ENCODE measurements at regions not wholly inside any gene's neighbourhood (a gene's known extent, or its start where the extent isn't known, plus 50 kb on each side); places are given as distances from the start of the nearest gene placed in this dataset.
"Not testable (repeated sequence)": the region's sequence is repeated elsewhere in the genome, so short reads cannot be mapped to it uniquely, and the experiment has no call there.

DNA sequence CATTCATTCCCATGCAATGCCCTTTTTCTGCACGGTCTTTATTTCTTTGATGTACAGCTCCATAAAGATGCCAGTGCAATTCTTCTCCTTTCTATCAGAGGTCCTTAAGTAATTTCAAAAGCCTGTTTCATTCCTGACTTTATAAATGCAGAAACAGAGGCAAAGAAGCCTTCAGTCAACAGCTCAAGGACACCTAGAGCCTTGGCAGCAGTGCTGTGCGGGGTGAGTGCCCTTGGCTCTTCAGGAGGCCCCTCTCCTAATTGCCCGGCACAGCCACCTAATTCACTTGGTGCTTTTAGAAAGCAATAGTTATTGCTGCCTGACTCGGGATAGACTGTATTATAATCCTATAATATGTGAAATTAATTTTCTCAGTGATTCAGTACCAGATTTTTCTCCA is 169.6 kb upstream of the KLF6 start:
- CTCF ChIA-PET: interaction anchor here in 1 of 2 donors (0.7 kb wide), 1 partner anchor 169 kb away, joined by 10 read pairs; no protein-coding TSS in a partner anchor
- WGBS (ENCODE audit: insufficient coverage): 86% methylated on average over 1 of the region's 4 CpGs
- no peak overlapping the region for H3K4me3 Mint-ChIP-seq
- POLR2A ChIA-PET: interaction anchor here in 1 of 2 donors (1.1 kb wide), 1 partner anchor 15 kb away, joined by 4 read pairs; no protein-coding TSS in a partner anchor
- no peaks in the 10 kb centered on the region for H3K27me3 Mint-ChIP-seq
- DNase-seq (no peak), ATAC-seq (replicated peaks in 1 of 4) (no peak)
- H3K9me3 Mint-ChIP-seq: peaks cover 0 to 6% (median 0%) of the 10 kb centered on the region in 3 donors
- Histone ChIP-seq H3K4me1 (ENCODE audit: control insufficient read depth in 1 of 2, extremely low read depth in 1 of 2, insufficient read depth in 2 of 2, low read length in 2 of 2) (peaks cover 2 to 18% of the 10 kb centered on the region in 2 experiments), H3K27ac (ENCODE audit: low read length) (no peak overlapping the region), H3K9me3 (no peaks in the 10 kb centered on the region), H3K36me3 (ENCODE audit: control insufficient read depth in 2 of 2, extremely low read depth in 1 of 2, insufficient read depth in 1 of 2, low read length in 1 of 2) (no peaks in the 10 kb centered on the region), H3K4me3 (ENCODE audit: control insufficient read depth in 1 of 2, extremely low read depth in 1 of 2, low read length in 1 of 2) (no peak overlapping the region), H3K27me3 (replicated peaks in 1 of 2; ENCODE audit: control insufficient read depth in 2 of 2, extremely low read depth in 1 of 2, insufficient read depth in 2 of 2, low read length in 1 of 2) (no peaks in the 10 kb centered on the region)
- H3K36me3 Mint-ChIP-seq: no peaks in the 10 kb centered on the region
- no peak overlapping the region for H3K27ac Mint-ChIP-seq
- peaks cover 14 to 32% (median 24%) of the 10 kb centered on the region in 3 donors for H3K4me1 Mint-ChIP-seq

DNA sequence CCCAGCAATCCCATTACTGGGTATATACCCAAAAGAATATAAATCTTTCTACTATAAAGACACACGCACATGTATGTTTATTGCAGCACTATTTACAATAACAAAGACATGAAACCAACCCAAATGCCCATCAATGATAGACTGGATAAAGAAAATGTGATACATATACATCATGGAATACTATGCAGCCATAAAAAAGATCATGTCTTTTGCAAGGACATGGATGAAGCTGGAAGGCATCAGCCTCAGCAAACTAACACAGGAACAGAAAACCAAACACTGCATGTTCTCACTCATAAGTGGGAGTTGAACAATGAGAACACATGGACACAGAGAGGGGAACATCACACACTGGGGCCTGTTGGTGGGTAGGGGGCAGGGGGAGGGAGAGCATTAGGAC is 169.0 kb upstream of the KLF6 start:
- ATAC-seq (replicated peaks in 1 of 4); H3K36me3 Mint-ChIP-seq; H3K4me3 ChIP-seq (ENCODE audit: control insufficient read depth in 1 of 2, extremely low read depth in 1 of 2, low read length in 1 of 2); H3K9me3 Mint-ChIP-seq; H3K27me3 Mint-ChIP-seq; DNase-seq; H3K27ac ChIP-seq (ENCODE audit: low read length); H3K9me3 ChIP-seq; H3K4me3 Mint-ChIP-seq; H3K36me3 ChIP-seq (ENCODE audit: control insufficient read depth in 2 of 2, extremely low read depth in 1 of 2, insufficient read depth in 1 of 2, low read length in 1 of 2); H3K27me3 ChIP-seq (replicated peaks in 1 of 2; ENCODE audit: control insufficient read depth in 2 of 2, extremely low read depth in 1 of 2, insufficient read depth in 2 of 2, low read length in 1 of 2); CTCF ChIA-PET: not testable (repeated sequence)
- Mint-ChIP-seq H3K4me1 (peaks cover 15 to 34% (median 26%) of the 10 kb centered on the region in 3 donors), H3K27ac (peak overlapping the region in 1 of 2 donors; percentile 19)
- WGBS (ENCODE audit: insufficient coverage): no CpG with 5 or more reads among the region's 1 CpG
- peaks cover 5 to 19% of the 10 kb centered on the region in 2 experiments for H3K4me1 ChIP-seq (ENCODE audit: control insufficient read depth in 1 of 2, extremely low read depth in 1 of 2, insufficient read depth in 2 of 2, low read length in 2 of 2)
- POLR2A ChIA-PET: interaction anchor here in 1 of 2 donors (1.1 kb wide), 1 partner anchor 16 kb away, joined by 4 read pairs; no protein-coding TSS in a partner anchor

DNA sequence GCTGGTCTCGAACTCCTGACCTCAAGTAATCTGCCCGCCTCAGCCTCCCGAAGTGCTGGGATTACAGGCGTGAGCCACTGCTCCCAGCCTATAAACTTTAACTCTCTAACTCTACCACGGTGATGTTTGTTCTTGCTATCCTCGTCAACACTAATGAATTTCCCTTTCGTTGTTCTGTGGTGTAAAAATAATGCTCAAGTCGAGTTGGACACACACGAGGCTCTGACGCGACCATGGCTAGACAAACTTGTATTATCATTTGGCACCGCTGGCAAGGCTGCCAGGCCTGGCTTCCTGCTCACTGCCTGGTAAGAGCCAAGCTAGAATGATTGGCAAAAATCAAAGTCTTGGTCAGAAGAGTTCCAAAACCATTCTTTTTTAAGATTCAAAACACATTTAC is 167.0 kb upstream of the KLF6 start:
- whole genome bisulfite sequencing (ENCODE audit: insufficient coverage): 93% methylated on average over 7 of the region's 12 CpGs
- CTCF ChIA-PET: interaction anchor here in 1 of 2 donors (0.6 kb wide), 1 partner anchor 219 kb away, joined by 3 read pairs; no protein-coding TSS in a partner anchor
- no peaks in the 10 kb centered on the region for H3K9me3 ChIP-seq

DNA sequence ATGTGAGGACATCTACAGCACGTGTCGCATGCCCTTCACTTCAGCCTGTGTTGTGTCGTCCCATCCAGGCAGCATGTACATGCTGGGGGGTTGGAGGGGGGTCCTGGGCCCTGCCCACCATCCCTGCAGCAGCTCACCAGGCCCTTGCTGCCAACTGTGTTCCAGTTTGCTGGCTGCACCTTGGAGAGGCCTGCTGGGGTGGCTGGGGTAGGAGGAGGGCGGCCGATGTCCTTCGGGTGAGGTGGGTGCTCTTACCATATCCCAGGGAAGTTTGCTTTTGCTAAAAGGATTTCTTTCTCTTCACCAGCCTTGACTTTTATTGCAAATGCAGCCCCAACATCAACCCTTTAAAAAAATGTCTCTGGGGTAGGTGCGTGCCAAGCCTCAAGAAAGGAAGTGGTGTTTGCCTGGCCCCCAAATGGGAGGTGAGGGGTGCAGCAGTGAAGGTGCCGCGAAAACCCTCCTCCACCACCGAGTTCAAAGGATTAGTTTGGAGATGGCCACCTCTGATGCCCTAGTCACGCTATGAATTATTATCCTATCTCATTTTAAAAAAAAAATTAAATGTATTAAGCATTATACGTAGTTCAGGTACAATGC is 165.8 kb upstream of the KLF6 start:
- peaks cover 0 to 6% (median 0%) of the 10 kb centered on the region in 3 donors for H3K9me3 Mint-ChIP-seq
- ChIA-PET POLR2A (interaction anchor here (0.6 to 1.9 kb wide), 4 partner anchors 10 to 169 kb away, joined by 4 to 11 read pairs (median 5); partner anchors contain the start of gene KLF6 (in 1 of the 2)), CTCF (no interaction called here)
- H3K27me3 ChIP-seq (replicated peaks in 1 of 2; ENCODE audit: control insufficient read depth in 2 of 2, extremely low read depth in 1 of 2, insufficient read depth in 2 of 2, low read length in 1 of 2): no peaks in the 10 kb centered on the region
- no peaks in the 10 kb centered on the region for H3K36me3 ChIP-seq (ENCODE audit: control insufficient read depth in 2 of 2, extremely low read depth in 1 of 2, insufficient read depth in 1 of 2, low read length in 1 of 2)
- no peak overlapping the region for H3K4me3 Mint-ChIP-seq
- DNase-seq (peak in 29 of 35 experiments; percentile 17 to 82 (median 37)), ATAC-seq (replicated peaks in 1 of 4) (peak; percentile 53 to 67 (median 64))
- no peaks in the 10 kb centered on the region for H3K36me3 Mint-ChIP-seq
- no CpG with 5 or more reads among the region's 12 CpGs for WGBS (ENCODE audit: insufficient coverage)
- peaks cover 33 to 65% (median 50%) of the 10 kb centered on the region in 3 donors for H3K4me1 Mint-ChIP-seq
- H3K4me3 ChIP-seq (ENCODE audit: control insufficient read depth in 1 of 2, extremely low read depth in 1 of 2, low read length in 1 of 2): no peak overlapping the region
- no peaks in the 10 kb centered on the region for H3K27me3 Mint-ChIP-seq
- H3K9me3 ChIP-seq: no peaks in the 10 kb centered on the region
- H3K4me1 ChIP-seq (ENCODE audit: control insufficient read depth in 1 of 2, extremely low read depth in 1 of 2, insufficient read depth in 2 of 2, low read length in 2 of 2): peaks cover 13 to 46% of the 10 kb centered on the region in 2 experiments
- H3K27ac ChIP-seq (ENCODE audit: low read length): peak overlapping the region; percentile 50
- H3K27ac Mint-ChIP-seq: peak overlapping the region; percentile 48 to 88

More for the DNA sequence above, 167.0 kb upstream of the KLF6 start:
- ATAC-seq (replicated peaks in 1 of 4): no peak
- no peaks in the 10 kb centered on the region for H3K36me3 Mint-ChIP-seq
- no peak overlapping the region for H3K4me3 Mint-ChIP-seq
- H3K27ac Mint-ChIP-seq: peak overlapping the region in 1 of 2 donors; percentile 46
- Histone ChIP-seq H3K36me3 (ENCODE audit: control insufficient read depth in 2 of 2, extremely low read depth in 1 of 2, insufficient read depth in 1 of 2, low read length in 1 of 2) (no peaks in the 10 kb centered on the region), H3K27ac (ENCODE audit: low read length) (no peak overlapping the region), H3K4me1 (ENCODE audit: control insufficient read depth in 1 of 2, extremely low read depth in 1 of 2, insufficient read depth in 2 of 2, low read length in 2 of 2) (peaks cover 8 to 34% of the 10 kb centered on the region in 2 experiments), H3K4me3 (ENCODE audit: control insufficient read depth in 1 of 2, extremely low read depth in 1 of 2, low read length in 1 of 2) (no peak overlapping the region), H3K27me3 (replicated peaks in 1 of 2; ENCODE audit: control insufficient read depth in 2 of 2, extremely low read depth in 1 of 2, insufficient read depth in 2 of 2, low read length in 1 of 2) (no peaks in the 10 kb centered on the region)
- DNase-seq: no peak
- H3K27me3 Mint-ChIP-seq: no peaks in the 10 kb centered on the region
- peaks cover 0 to 6% (median 0%) of the 10 kb centered on the region in 3 donors for H3K9me3 Mint-ChIP-seq
- POLR2A ChIA-PET: interaction anchor here in 1 of 2 donors (1.3 kb wide), 1 partner anchor 9 kb away, joined by 5 read pairs; no protein-coding TSS in a partner anchor
- H3K4me1 Mint-ChIP-seq: peaks cover 26 to 52% (median 40%) of the 10 kb centered on the region in 3 donors

DNA sequence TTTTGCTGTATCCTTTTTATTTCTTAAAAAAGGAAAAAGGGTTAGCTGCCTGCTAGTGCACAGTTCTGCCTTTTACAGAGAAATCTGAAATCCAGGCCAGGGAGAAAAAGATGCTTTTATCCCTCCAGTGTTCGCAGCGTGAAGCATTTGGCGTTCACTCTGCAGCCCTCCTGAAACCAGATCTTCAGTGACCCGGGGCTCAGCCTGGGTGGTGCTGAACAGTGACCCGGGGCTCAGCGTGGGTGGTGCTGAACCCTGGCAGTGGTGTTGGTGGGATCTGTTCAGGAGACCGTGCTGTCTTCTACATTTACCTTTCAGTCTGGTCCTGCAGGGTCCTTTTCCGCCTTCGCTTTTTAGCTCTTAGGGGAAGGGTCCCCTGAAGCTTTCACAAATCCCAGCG is 164.7 kb upstream of the KLF6 start:
- H3K36me3 Mint-ChIP-seq: no peaks in the 10 kb centered on the region
- peaks cover 36 to 74% (median 58%) of the 10 kb centered on the region in 3 donors for H3K4me1 Mint-ChIP-seq
- H3K9me3 ChIP-seq: no peaks in the 10 kb centered on the region
- ATAC-seq (replicated peaks in 1 of 4) (no peak), DNase-seq (no peak)
- H3K27me3 Mint-ChIP-seq: no peaks in the 10 kb centered on the region
- POLR2A ChIA-PET: interaction anchor here (0.6 to 1.9 kb wide), 5 partner anchors 16 to 410 kb away, joined by 3 to 11 read pairs (median 5); partner anchors contain the start of gene KLF6 (in 1 of the 2)
- WGBS (ENCODE audit: insufficient coverage): 100% methylated on average over 6 of the region's 10 CpGs
- H3K27ac Mint-ChIP-seq: peak overlapping the region in 1 of 2 donors; percentile 88
- H3K4me3 Mint-ChIP-seq: peak overlapping the region in 1 of 3 donors; percentile 34
- H3K4me3 ChIP-seq (ENCODE audit: control insufficient read depth in 1 of 2, extremely low read depth in 1 of 2, low read length in 1 of 2): no peak overlapping the region
- peak overlapping the region; percentile 89 for H3K27ac ChIP-seq (ENCODE audit: low read length)
- CTCF ChIA-PET: interaction anchor here (0.5 to 0.6 kb wide), 2 partner anchors 125 to 348 kb away, joined by 3 read pairs; no protein-coding TSS in a partner anchor
- H3K9me3 Mint-ChIP-seq: peaks cover 0 to 6% (median 0%) of the 10 kb centered on the region in 3 donors
- peaks cover 14 to 55% of the 10 kb centered on the region in 2 experiments for H3K4me1 ChIP-seq (ENCODE audit: control insufficient read depth in 1 of 2, extremely low read depth in 1 of 2, insufficient read depth in 2 of 2, low read length in 2 of 2)
- no peaks in the 10 kb centered on the region for H3K36me3 ChIP-seq (ENCODE audit: control insufficient read depth in 2 of 2, extremely low read depth in 1 of 2, insufficient read depth in 1 of 2, low read length in 1 of 2)
- H3K27me3 ChIP-seq (replicated peaks in 1 of 2; ENCODE audit: control insufficient read depth in 2 of 2, extremely low read depth in 1 of 2, insufficient read depth in 2 of 2, low read length in 1 of 2): no peaks in the 10 kb centered on the region

DNA sequence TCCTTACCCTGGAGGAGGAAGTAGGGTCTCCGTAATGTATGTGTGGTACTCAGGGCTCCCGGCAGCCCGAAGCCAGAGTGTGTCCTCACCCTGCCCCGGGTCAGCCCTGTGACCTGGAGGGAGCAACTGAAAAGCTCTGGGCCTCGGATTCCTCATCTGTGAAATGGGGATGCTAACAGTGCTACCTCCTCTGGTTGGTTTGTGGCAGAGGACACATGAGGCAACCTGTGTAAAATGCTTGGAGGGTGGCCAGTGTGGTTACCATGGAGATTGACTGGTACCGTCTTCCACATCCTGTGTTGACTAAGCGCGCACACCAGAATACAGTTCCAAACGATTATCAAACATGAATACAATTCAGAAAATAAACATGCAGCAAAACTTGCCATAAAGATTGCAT is 163.8 kb upstream of the KLF6 start:
- H3K9me3 ChIP-seq: no peaks in the 10 kb centered on the region
- no peaks in the 10 kb centered on the region for H3K36me3 Mint-ChIP-seq
- H3K4me1 Mint-ChIP-seq: peaks cover 36 to 79% (median 59%) of the 10 kb centered on the region in 3 donors
- ChIA-PET CTCF (interaction anchor here in 1 of 2 donors (0.6 kb wide), 1 partner anchor 201 kb away, joined by 4 read pairs; no protein-coding TSS in a partner anchor), POLR2A (interaction anchor here (0.6 to 1.9 kb wide), 5 partner anchors 97 to 389 kb away, joined by 3 to 5 read pairs (median 5); no protein-coding TSS in a partner anchor)
- ATAC-seq (replicated peaks in 1 of 4) (peak; percentile 75 to 89 (median 86)), DNase-seq (peak; percentile 39 to 89 (median 76))
- no peaks in the 10 kb centered on the region for H3K36me3 ChIP-seq (ENCODE audit: control insufficient read depth in 2 of 2, extremely low read depth in 1 of 2, insufficient read depth in 1 of 2, low read length in 1 of 2)
- peak overlapping the region; percentile 89 for H3K27ac ChIP-seq (ENCODE audit: low read length)
- 39% methylated on average over 5 of the region's 9 CpGs for WGBS (ENCODE audit: insufficient coverage)
- H3K27me3 ChIP-seq (replicated peaks in 1 of 2; ENCODE audit: control insufficient read depth in 2 of 2, extremely low read depth in 1 of 2, insufficient read depth in 2 of 2, low read length in 1 of 2): no peaks in the 10 kb centered on the region
- peak overlapping the region; percentile 88 to 95 for H3K27ac Mint-ChIP-seq
- H3K27me3 Mint-ChIP-seq: no peaks in the 10 kb centered on the region
- peak overlapping the region; percentile 49 to 59 (median 51) for H3K4me3 Mint-ChIP-seq
- no peak overlapping the region for H3K4me3 ChIP-seq (ENCODE audit: control insufficient read depth in 1 of 2, extremely low read depth in 1 of 2, low read length in 1 of 2)
- H3K9me3 Mint-ChIP-seq: peaks cover 0 to 4% (median 0%) of the 10 kb centered on the region in 3 donors
- H3K4me1 ChIP-seq (ENCODE audit: control insufficient read depth in 1 of 2, extremely low read depth in 1 of 2, insufficient read depth in 2 of 2, low read length in 2 of 2): peaks cover 14 to 55% of the 10 kb centered on the region in 2 experiments
